ENCODE measurements at regions not wholly inside any gene's neighbourhood (a gene's known extent, or its start where the extent isn't known, plus 50 kb on each side); places are given as distances from the start of the nearest gene placed in this dataset.

DNA sequence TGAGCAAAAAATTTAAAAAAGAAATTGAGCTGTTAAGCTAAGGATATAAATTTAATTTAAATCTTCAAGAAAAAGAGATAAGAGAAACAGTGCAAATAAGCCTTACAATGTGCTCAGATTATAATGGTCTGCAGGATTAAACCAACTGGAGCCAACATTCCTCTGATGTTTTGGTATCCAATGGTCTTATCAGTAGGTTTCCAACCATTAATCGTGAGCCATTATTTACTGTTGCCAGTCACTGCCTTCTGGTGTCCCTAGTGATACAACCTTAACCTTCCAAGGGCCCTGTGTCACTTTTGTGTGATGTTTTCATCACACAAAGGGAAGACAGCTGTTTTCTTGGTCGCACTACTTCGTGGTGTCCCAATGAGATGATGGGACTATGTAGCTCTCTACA lies 134.5 kb upstream of the CTAGE1 start:
- TF ChIP-seq, protein P1, sequence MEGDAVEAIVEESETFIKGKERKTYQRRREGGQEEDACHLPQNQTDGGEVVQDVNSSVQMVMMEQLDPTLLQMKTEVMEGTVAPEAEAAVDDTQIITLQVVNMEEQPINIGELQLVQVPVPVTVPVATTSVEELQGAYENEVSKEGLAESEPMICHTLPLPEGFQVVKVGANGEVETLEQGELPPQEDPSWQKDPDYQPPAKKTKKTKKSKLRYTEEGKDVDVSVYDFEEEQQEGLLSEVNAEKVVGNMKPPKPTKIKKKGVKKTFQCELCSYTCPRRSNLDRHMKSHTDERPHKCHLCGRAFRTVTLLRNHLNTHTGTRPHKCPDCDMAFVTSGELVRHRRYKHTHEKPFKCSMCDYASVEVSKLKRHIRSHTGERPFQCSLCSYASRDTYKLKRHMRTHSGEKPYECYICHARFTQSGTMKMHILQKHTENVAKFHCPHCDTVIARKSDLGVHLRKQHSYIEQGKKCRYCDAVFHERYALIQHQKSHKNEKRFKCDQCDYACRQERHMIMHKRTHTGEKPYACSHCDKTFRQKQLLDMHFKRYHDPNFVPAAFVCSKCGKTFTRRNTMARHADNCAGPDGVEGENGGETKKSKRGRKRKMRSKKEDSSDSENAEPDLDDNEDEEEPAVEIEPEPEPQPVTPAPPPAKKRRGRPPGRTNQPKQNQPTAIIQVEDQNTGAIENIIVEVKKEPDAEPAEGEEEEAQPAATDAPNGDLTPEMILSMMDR (IDR thresholded peaks at IDR 0.05; ENCODE audit: low read length): no peak
- TF ChIP-seq EZH2 (IDR thresholded peaks at IDR 0.05; ENCODE audit: borderline replicate concordance, low read length): no peak
